Right lobe of liver (tissue), 6 donors: ENCODE measurements at regions not wholly inside any gene's neighbourhood (a gene's known extent, or its start where the extent isn't known, plus 50 kb on each side); places are given as distances from the start of the nearest gene placed in this dataset.
A peak's percentile ranks its signal among the peaks of the same experiment; 100 is the strongest.

Experiments used
- ATAC-seq, 4 donors: fragments of 200-7000 bp; cut with Tn5 transposase; one replicate each; pipeline ENCODE4 v1.9.1; 2020; ENCODE audit warnings: mild to moderate bottlenecking in 4 of 4, moderate library complexity in 4 of 4
- DNase-seq, 3 donors: peaks; one replicate each; pipeline ENCODE4 v3.0.0-alpha.2; 2020
- H3K27ac ChIP-seq, 3 donors: fragments of 200-600 bp; one replicate each; pipeline ENCODE4 v1.8.0; 2022
- H3K27me3 ChIP-seq, 2 donors: fragments of 200-600 bp; one replicate each; pipeline ENCODE4 v1.8.0; 2022
- H3K36me3 ChIP-seq, 4 donors: fragments of 200-600 bp; sonication (generic) in 1 of 4; one replicate each; pipeline versions ENCODE4 v1.5.1 to v1.8.0; 2017 to 2022; ENCODE audit warnings: control low read depth in 1 of 4
- H3K4me1 ChIP-seq, 4 donors: fragments of 200-600 bp; sonication (generic) in 1 of 4; one replicate each; pipeline versions ENCODE4 v1.5.1 to v1.8.0; 2017 to 2022; ENCODE audit warnings: control low read depth in 1 of 4
- H3K4me3 ChIP-seq, 3 donors: fragments of 200-600 bp; one replicate each; pipeline ENCODE4 v1.8.0; 2022
- H3K9me3 ChIP-seq, 4 donors: fragments of 200-600 bp; sonication (generic) in 1 of 4; one replicate each; pipeline versions ENCODE4 v1.5.1 to v1.8.0; 2017 to 2022; ENCODE audit warnings: control low read depth in 1 of 4
- POLR2A ChIP-seq: fragments of 450-650 bp; IDR thresholded peaks from one replicate; pipeline ENCODE4 v1.6.1; 2017; ENCODE audit warnings: antibody characterized with exemption, mild to moderate bottlenecking
- WGBS: methylation state at CpG from one replicate; pipeline ENCODE4 v1.1.6; 2018; ENCODE audit warnings: low coverage, low lambda C conversion rate; ENCODE audit not compliant: insufficient coverage; ENCODE audit errors: missing lambda C conversion rate; 5-methylcytosine and 5-hydroxymethylcytosine counted together
- intact Hi-C, 2 donors: fragments of 100-400 bp; cut with DNase I; formaldehyde crosslinking; loops; one replicate each; pipeline versions ENCODE4 v1.11.2 to v1.14.1; 2022
- TF ChIP-seq, protein P1 (sequence below), 4 donors: fragments of 200-600 bp in 3 of 4; fragments of 450-650 bp in 1 of 4; IDR thresholded peaks; one replicate each; pipeline versions ENCODE4 v1.5.1 to v1.8.0; 2016 to 2022; ENCODE audit warnings: antibody characterized with exemption in 4 of 4, mild to moderate bottlenecking in 2 of 4
- donor health status: DM: no; HTN: yes; CAD: no.
- donor health status: DM: no; HTN: no; CAD: no.
- donor health status: DM: no; HTN: no; CAD: no.
- donor health status: DM: no; HTN: yes; CAD: no.
- donor health status: DM: no; HTN: yes; CAD: no.

DNA sequence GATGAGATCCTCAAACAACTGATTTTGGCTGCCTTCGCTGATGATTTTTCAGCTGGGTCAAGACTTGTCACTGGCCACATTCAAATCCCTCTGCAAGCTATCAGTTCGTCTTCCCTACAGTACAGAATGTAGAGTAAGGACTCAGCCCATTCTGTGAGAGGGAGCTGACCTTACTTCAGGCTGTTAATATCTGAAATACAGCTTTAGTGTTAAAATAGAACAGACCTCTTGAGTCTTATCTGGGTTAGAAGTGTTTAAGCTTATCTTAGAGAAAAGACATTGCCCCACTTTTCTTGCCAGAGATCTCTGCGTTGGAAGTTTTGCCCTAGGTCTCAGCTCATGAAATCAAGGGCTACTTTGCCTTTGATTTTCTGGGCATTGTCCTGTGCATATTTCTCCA is 383.4 kb upstream of the LARGE1 start:
- ATAC-seq (no peak), DNase-seq (no peak)
- Histone ChIP-seq H3K4me3 (no peak overlapping the region), H3K4me1 (no peaks in the 10 kb centered on the region), H3K9me3 (no peaks in the 10 kb centered on the region), H3K27ac (no peak overlapping the region), H3K27me3 (no peaks in the 10 kb centered on the region), H3K36me3 (no peaks in the 10 kb centered on the region)
- TF ChIP-seq POLR2A, result no peak
- TF ChIP-seq, protein P1, sequence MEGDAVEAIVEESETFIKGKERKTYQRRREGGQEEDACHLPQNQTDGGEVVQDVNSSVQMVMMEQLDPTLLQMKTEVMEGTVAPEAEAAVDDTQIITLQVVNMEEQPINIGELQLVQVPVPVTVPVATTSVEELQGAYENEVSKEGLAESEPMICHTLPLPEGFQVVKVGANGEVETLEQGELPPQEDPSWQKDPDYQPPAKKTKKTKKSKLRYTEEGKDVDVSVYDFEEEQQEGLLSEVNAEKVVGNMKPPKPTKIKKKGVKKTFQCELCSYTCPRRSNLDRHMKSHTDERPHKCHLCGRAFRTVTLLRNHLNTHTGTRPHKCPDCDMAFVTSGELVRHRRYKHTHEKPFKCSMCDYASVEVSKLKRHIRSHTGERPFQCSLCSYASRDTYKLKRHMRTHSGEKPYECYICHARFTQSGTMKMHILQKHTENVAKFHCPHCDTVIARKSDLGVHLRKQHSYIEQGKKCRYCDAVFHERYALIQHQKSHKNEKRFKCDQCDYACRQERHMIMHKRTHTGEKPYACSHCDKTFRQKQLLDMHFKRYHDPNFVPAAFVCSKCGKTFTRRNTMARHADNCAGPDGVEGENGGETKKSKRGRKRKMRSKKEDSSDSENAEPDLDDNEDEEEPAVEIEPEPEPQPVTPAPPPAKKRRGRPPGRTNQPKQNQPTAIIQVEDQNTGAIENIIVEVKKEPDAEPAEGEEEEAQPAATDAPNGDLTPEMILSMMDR (IDR thresholded peaks at IDR 0.05), result no peak
- intact Hi-C loops, result no loop called here
- 48% methylated on average over 2 of the region's 3 CpGs for WGBS

DNA sequence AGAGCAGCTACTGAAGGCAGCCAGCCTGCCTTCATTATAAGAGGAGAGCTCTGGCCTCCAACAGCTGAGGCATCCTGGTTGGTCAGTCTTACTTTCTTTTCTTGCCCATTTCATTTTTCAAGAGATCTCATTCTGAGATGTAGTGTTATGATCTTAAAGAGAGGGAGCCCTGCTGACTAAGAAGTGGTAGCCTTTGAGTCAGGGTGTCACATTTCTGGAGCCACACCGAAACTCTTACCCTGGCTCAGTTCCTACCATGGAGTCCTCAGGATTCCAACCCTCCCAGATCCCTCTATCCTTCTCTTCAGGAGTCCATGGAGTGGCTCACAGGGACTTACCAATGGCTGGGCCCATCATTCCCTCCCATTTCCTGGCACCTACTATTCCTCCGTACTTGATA is 386.1 kb upstream of the LARGE1 start:
- Histone ChIP-seq H3K27me3 (no peaks in the 10 kb centered on the region), H3K4me1 (no peaks in the 10 kb centered on the region), H3K36me3 (no peaks in the 10 kb centered on the region), H3K9me3 (no peaks in the 10 kb centered on the region), H3K27ac (no peak overlapping the region), H3K4me3 (no peak overlapping the region)
- DNase-seq, result no peak
- WGBS, result 71% methylated on average over 2 of the region's 2 CpGs
- intact Hi-C loops, result no loop called here
- ATAC-seq, result no peak
- TF ChIP-seq POLR2A, result no peak
- TF ChIP-seq, protein P1 (IDR thresholded peaks at IDR 0.05), result no peak

DNA sequence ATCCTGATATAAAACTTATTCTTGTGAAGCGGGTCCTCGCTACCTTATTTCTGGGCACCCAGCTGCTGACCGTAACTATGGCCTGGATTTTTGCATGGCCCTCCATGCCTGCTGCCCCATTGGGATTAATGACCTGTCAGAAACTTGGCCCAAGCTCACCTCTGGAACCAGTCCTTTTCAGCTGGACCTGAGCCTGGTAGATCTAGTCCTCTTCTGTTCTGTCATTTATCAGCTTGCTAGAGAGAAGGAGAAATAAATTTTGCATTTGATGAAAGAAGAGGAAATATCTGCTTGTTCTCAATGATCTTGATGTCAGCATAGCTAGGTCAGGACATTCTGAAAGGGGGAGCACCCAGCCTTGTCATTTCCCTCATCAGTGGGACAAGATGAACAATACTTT is 387.8 kb upstream of the LARGE1 start:
- Histone ChIP-seq H3K4me3 (no peak overlapping the region), H3K27me3 (no peaks in the 10 kb centered on the region), H3K4me1 (no peaks in the 10 kb centered on the region), H3K36me3 (no peaks in the 10 kb centered on the region), H3K27ac (no peak overlapping the region), H3K9me3 (no peaks in the 10 kb centered on the region)
- intact Hi-C loops, result no loop called here
- ATAC-seq (no peak), DNase-seq (no peak)
- TF ChIP-seq POLR2A, result no peak
- TF ChIP-seq, protein P1 (IDR thresholded peaks at IDR 0.05), result no peak
- WGBS, result 64% methylated on average over 3 of the region's 3 CpGs

DNA sequence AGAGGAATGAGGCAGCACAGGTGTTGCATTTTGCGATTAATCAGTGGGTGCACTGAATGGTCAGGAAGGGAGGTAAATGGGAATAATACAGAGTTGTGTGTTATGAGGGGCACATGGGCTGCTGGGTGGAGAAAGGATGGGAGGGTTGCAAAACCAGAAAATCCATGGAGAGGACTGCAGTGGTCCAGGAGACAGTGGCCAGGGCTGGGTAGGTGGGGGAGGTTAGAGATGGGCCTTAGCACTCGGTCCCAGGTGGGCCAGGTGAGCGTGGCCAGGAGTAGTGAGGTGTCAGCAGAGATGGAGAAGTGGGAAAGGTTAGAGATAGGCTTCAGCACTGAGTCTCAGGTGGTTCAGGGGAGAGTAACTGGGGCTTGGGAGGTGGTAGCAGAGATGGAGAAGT is 399.1 kb upstream of the LARGE1 start:
- Histone ChIP-seq H3K4me1 (no peaks in the 10 kb centered on the region), H3K4me3 (no peak overlapping the region), H3K27me3 (no peaks in the 10 kb centered on the region), H3K9me3 (no peaks in the 10 kb centered on the region), H3K27ac (no peak overlapping the region), H3K36me3 (no peaks in the 10 kb centered on the region)
- intact Hi-C loops, result no loop called here
- TF ChIP-seq POLR2A, result no peak
- TF ChIP-seq, protein P1 (IDR thresholded peaks at IDR 0.05), result no peak
- DNase-seq, result no peak
- 65% methylated on average over 3 of the region's 3 CpGs for WGBS
- peak in 1 of 4 donors; percentile 19 for ATAC-seq

DNA sequence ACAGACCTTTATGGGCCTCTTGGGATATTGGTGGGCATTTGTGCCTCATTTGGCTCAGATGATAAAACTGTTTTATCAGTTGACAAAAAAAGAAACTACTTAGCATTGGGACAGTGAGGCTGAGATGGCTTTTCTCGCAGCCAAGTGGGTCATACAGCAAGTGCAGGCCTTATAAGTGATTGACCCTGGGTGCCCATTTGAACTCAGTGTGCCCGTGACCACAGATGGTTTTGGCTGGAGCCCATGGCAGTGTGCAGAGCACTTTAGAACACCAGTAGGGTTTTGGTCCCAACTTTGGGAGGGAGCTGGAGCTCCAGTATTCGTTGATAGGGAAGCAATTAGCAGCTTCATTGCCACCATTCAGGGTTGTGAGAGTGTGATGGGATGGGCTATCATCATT is 404.5 kb upstream of the LARGE1 start:
- no peak for DNase-seq
- Histone ChIP-seq H3K4me3 (no peak overlapping the region), H3K27ac (no peak overlapping the region), H3K4me1 (no peaks in the 10 kb centered on the region), H3K9me3 (no peaks in the 10 kb centered on the region), H3K36me3 (no peaks in the 10 kb centered on the region), H3K27me3 (no peaks in the 10 kb centered on the region)
- intact Hi-C loops, result no loop called here
- 83% methylated on average over 2 of the region's 3 CpGs for WGBS
- no peak for TF ChIP-seq POLR2A
- TF ChIP-seq, protein P1 (IDR thresholded peaks at IDR 0.05), result no peak
- ATAC-seq, result no peak
